ENCODE measurements at regions not wholly inside any gene's neighbourhood (a gene's known extent, or its start where the extent isn't known, plus 50 kb on each side); places are given as distances from the start of the nearest gene placed in this dataset.
A peak's percentile ranks its signal among the peaks of the same experiment; 100 is the strongest.

DNA sequence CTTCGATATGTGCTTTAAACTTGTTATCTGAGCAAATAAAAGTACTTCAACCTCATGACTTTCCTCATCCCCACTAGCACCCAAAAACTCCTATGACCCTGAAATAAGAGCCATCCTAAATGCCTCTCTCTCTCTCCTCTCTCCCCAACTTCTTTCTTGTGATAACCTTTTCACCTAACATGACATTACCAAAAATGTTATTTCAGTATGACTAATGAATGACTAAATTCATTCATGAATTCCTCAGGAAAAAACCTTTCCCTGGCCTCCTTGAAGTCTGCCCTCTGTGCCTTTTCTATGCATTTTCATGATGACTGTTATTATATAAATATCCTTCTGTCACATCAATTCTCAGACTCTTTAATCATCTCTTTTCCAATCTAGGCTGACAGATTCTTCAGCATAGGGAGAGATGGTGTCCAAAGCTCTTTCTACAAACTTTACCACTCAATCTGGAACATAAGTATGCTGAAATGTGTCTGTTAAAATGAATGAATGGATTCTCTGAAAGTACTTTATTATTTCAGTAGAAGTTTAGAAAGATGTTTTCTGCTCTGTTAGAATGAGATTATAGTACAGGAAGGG, 114.3 kb upstream of the GGTLC1 start:
- no peak for DNase-seq (ENCODE audit: low read depth)

DNA sequence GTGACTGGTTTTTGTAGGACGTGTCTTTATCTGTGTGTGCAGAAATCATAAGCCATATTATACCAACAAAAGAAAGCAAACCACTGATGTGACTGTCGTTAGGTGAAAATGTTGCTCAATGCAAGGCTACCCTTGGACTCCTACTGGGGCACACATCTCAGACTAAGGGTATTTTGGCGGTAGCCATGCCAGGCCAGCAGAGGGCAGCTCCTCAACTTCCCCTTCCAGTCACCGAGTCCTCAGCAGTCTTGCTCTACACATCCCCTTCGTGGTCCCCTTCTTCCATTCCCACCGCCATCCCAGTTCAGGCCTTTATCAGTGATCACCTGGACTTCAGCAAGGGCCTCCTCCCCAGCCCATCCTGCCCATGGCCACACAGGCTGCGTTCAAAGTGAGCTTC, 113.7 kb upstream of the GGTLC1 start:
- no peak for DNase-seq (ENCODE audit: low read depth)

DNA sequence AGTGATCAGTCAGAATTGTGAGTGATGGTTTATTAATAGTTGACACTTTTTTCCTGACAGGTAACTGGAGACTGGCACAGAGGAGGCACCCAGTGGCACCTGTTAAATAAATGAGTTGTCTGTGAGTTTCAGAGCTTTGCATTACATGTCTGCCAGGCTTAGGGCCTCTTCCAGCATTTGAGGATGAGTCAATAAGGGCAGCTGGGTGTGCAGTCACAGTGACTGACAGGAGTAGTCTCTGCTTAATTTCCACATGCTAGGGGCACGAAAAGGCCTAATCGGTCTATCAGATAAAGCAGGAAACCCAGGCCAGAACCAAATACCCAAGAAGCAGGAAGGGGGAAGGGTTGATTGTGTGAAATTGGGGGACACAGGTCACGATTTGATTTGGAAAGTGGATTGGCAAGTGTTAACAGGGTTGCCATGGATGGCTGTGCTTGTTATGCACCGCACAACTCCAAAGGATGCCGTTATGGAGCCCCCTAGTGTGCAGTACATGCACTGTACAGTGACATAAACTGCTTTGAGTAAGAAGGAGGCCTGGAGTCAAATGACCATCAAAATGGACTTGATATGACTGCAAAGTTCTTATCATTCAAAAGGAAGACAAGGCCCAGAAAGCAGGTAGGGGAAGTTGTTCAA, 111.9 kb upstream of the GGTLC1 start:
- DNase-seq (ENCODE audit: low read depth), result peak; percentile 61

DNA sequence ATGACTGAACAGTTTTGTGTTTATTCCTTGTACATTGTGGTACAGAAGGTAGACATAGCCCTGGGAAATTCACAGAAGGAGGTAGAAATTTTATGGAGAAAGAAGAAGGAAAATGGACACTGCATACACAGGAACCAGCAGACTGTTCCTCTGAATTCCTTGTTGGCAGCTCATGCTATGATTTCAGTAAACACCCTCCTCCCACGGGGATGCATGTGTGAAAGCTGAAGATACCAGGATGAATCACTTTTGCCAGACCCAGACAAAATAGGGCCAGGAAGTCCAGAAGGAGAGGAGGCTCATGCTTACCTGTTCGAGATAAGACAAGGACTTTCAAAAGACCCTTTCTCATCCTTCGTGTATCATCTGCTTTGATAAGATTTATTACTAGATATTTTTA, 110.3 kb upstream of the GGTLC1 start:
- peak; percentile 23 for DNase-seq (ENCODE audit: low read depth)

DNA sequence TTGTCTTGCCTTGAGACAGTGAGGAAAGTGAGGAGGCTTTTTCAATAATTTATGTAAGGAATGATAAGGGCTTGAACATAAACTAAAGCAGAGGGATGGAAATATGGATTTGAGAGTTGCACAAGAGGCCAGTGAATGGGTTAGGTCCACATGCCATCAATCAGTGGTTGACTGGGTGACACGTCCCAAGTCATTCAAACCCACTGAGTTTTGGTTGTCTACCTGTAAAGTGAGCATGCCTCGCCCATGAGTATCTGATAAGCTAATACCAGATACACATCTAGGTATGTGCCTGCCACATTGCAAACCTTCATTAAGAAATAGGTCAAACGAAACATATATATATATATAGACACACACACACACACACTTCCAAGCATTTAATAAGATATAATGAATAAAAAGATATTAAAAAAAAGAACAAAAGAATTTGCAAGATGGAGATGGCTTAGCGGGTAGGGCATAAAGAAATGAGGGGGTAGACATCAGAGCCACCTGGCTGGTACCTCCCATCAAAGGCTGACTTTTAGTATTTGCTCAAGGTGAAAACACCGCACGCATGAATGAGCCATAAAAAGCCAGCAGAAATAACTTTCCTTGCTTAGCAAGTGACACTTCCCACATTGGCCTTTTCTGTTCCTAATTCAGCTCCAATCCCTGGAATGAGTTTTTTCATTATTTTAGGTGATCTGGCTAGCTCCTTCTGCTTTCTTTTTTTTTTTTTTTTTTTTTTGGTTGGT, 109.1 kb upstream of the GGTLC1 start:
- DNase-seq (ENCODE audit: low read depth), result no peak

DNA sequence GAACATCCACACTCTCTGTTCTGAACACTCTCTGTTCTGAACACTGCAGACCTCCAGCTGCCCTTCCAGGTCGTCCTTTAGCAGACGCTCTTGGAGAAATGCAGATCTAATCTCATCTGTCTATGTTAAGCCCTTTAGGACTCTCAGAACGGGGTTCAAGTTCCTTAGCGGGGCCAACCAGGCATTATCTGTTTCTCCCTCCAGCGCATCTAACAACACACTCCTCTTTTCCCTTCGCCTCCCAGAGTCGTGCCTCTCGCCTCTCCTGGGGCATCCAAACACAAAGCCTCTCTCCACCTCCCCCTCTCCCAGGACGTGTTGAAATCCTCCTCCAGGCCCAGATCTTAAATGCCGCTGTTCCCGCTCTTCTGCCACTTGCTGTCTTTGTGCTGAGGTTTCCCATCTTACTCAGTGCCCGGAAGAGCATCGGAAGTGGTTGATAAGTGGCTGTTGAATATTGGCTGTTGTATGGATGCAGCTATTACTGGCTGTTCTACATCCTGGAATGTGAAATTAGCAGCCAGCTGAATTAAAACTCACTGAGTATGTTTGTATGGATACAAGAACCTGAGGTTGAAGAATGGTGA, 108.4 kb upstream of the GGTLC1 start:
- no peak for DNase-seq (ENCODE audit: low read depth)

DNA sequence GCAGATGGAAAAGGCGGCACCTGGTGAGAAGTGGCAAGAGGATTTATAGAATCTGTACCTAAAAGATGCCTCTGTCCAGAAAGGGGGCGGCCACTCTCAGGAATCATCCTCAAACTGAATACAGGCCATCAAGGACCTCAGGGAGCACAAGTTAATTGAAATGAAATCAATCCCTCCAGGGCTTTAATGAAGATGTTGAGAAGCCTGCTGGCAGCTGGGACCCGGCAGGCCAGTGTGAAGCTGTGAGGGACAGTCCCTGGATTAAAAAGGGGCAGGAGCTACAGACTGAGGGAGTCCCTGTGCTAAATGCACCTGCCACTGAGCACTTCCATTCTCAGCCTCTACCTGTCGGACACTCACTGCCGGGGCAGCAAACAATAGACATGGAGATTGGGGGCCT, 107.7 kb upstream of the GGTLC1 start:
- DNase-seq (ENCODE audit: low read depth), result no peak

DNA sequence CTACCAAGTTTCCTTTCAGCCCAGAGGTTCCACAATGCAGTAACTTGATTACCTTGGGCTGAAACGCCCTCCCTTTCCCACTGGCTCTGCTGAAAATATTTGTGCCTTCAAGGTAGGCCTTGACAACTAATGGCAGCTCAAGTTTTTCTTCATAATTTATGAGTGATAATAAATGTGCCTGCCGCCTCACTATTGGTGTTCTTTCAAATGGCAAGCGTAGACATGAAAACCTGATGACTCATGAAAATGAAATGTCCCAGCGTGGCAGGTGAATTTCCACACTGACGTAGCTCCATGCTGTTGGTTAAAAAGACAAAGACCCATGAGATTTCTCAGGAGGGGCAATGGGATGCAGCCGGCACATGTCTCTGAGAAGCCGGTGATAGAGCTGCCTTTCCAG, 107.2 kb upstream of the GGTLC1 start:
- DNase-seq (ENCODE audit: low read depth), result peak; percentile 78

DNA sequence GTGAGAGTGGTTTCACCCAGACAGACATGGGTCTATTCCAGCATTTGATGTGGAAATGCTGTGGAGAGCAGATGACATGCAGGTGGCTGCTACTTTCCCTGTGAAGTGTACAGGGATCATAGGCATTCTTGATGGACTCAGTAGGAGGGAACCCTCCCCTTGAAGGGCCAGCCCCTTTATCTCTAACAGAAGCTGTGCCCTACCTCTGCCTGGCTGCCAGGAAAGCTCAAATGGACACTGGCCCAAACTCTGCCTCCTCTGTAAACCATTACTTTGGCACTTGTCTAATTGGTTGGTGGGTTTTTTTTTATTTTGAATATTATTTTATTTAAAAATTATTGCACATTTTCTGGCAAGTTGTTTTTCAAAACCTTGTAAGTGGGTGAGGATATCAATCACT, 106.7 kb upstream of the GGTLC1 start:
- no peak for DNase-seq (ENCODE audit: low read depth)

DNA sequence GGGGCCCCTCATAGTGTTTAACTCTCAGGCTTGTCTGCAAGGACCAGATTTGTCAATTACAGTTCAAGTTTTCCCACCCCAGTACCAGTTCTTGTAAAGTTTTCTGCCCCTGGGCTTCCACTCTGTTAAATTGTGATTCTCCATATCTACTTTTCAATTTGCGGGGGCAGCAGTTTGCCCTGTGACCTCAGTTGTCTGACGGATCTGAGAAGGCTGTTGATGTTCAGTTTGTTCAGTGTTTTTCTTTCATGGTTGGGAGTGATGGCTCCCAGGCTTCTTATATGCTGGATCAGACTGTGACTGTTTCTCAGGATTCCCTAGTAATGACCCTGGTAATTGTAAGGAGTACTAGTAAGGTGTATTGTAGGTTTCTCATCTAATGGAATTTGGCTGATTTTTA, 101.0 kb upstream of the GGTLC1 start:
- no peak for DNase-seq (ENCODE audit: low read depth)

DNA sequence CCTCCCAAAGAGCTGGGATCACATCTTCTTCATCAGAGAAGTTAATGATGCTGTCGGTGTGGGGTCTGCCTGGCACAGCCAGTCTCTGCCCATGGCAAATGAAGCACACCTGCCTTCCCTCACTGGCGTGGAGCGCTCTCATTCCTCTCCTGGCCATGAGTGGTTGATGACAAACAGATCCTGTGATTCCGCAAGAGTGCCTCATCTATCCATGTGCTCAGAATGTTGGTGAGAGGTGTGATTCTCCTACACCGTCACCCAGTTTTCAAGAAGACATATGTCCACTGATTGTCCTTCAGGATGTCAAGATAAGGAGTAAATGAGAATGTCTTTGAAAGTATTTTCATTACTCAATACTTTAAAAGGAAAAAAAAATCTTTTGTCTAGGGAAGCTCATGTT, 97.5 kb upstream of the GGTLC1 start:
- DNase-seq (ENCODE audit: low read depth), result no peak

DNA sequence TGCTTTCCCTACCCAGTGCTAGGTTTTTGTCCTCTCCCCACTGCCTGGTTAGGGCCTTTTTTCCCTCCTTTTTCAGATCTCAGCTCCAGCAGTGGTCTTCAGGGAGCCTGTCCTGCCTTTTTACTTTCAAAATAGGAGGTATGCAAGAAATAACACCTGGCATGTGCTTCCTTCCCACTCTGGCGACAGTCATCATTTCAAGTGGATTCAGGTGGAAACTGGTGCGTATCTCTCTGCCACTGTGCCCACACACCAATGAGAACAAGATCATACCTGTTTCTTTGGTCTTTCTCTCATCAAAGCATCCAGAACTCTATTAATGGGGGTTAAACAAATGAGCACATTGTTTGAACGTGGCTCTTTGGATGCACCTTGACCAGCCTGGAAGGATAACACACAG, 95.7 kb upstream of the GGTLC1 start:
- DNase-seq (ENCODE audit: low read depth), result no peak

DNA sequence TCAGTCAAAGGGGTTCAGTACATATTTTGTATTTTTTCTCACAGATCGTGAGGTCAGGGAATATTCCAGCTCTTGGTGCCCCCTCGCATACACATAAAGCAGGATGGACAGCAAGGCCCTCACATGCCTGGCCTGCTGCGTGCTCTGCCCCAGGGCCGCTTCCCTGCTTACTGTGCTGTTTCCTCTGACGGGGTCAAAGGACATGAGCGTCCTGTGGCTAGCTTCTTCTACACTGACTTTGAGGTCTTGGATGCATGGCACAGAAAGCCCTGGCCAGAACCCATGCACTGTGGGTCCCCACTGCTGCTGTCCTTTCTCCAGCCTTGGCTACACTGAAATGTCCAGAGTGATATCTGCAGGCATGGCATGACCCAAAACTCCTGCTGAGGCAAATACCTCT, 92.5 kb upstream of the GGTLC1 start:
- DNase-seq (ENCODE audit: low read depth), result no peak

DNA sequence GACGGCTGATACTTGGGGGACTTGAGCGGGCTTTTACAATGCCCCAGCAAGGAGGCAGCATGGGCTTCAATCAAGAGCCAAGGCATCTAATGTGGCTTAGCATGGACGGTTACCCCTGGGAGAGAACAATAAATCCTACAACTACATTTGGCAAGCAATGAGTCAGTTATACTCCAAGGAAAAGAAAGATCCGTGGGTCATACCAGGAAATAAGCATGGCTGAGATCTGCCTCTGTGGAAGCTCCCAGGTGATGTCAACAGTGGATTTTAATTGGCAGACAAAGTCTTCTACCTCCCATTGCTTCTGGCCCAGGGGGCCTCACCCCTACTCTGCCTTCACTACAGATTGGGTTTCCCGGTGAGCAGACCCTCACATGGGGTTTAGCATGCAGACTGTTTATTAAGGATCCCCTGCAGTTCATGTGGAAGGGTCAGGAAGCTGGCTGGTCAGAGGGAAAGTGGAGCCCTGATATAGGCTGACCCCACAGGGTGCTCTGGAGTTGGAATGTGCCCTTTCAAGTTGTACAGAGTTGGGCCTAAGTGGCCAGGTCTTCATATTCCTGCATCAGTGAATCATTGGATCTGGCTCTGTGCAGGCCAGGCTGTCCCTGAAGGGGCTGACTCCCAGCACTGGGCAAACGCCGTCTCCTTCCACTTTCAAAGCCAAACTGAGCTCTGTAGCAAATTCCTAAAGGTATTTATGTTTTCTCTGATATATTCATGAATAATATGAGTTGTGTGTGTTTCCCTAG, 91.3 kb upstream of the GGTLC1 start:
- peak; percentile 3 for DNase-seq (ENCODE audit: low read depth)

DNA sequence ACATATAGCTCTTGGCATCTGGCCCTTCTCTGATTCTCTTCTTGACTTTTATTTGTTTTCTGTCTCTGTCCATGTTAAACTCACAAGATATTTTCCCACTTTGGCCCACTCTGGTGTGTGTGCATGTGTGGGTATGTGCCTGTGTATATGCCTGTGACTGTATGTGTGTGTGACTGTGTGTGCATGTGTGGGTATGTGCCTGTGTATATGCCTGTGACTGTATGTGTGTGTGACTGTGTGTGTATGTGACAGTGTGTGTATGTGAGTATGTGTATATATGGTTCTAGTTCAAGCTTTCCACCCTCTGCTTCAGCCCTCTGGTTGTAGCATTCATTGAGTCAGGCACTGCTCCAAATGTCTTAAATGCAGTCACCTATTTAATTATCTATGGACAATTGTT, 88.6 kb upstream of the GGTLC1 start:
- DNase-seq (ENCODE audit: low read depth), result no peak

DNA sequence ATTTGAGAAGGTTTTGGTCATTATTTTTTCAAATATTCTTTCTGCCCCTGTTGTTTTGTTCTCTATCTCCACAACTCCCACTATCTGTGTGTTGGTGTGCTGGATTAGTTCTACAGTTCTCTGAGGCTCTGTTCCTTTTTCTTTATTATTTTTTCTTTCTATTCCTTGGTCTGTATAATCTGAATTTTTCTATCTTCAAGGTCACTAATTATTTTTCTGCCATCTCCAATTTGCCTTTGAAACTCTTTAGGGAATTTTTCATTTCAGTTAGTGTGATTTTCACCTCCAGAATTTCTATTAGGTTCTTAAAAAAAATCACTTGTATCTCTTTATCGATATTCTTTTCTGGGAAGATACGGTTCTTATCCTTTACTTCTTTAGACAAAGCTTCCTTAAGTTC, 82.1 kb upstream of the GGTLC1 start:
- DNase-seq (ENCODE audit: low read depth), result no peak

DNA sequence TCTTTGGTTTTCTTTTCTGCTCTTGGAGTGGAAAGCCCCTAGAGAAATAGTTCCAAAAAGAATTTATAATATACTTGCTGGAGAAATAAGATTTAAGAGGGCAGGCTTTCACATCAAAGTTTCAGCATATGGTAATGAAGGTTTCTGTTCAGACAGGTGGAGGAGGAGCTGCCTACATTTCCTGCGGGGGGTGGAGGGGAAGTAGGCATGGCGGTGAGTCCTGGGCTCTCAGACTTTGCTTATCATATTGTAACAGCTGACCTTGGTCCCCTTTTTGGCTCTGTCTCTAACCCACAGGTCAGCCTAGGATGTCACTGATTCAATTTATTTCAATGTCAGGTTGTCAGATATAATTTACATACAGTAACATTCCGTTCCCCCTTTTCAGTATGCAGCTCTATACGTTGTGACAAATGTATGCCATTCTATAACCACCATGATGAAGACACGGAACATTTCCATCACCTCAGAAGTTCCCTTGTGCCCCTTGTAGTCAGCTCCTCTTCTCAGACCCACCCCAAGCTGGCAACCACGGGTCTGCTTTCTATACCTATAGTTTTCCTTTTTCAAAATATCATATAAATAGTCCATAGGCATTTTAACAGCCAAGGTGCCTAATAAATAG, 77.6 kb upstream of the GGTLC1 start:
- DNase-seq (ENCODE audit: low read depth), result no peak

DNA sequence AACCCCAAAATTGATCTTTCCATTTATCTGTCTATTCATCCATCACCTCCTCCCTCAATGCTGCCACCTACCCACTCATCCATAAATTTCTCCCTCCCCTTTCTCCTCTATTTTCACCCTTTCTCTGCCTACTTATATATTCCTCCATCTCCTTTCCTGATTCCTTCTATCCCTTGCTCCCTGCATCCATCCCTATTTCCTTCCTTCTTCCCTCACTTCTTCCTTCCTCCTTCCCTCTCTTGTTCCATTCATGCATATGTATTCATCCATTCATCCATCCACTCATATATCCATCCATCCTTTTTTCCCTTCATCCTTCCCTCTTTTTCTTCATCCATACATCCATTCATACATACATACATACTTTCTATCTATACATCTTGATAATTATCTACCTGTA, 76.3 kb upstream of the GGTLC1 start:
- no peak for DNase-seq (ENCODE audit: low read depth)

DNA sequence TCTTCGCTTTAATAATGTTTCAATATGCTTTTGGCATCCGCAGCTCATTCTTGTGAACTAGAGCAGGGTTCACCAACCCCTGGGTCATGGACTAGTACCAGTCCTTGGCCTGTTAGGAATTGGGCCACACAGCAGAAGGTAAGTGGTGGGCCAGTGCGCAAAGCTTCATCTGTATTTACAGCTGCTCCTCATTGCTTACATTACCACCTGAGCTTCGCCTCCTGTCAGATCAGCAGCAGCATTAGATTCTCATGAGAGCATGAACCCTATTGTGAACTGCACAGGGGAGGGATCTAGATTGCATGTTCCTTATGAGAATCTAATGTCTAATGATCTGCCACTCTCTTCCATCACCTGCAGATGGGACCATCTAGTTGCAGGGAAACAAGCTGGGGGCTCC, 75.5 kb upstream of the GGTLC1 start:
- no peak for DNase-seq (ENCODE audit: low read depth)

DNA sequence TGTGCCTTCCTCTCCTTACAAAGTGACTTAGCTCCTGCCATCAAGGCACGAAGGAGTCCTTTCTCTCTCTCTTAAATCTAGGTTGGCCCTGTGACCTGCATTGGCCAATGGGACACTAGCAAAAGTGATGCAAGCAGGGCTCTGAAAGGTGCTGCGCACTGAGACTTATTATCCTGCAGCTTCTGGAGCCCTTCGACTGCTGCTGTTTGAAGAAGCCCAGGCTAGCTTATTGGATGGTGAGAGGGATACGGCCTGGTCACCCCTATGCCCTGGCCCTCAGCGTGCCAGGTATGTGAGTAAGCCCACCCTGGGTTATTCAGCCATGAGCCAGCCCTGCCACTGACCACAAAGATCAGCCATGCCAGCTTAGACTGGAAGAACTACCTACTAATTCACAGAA, 74.5 kb upstream of the GGTLC1 start:
- no peak for DNase-seq (ENCODE audit: low read depth)

DNA sequence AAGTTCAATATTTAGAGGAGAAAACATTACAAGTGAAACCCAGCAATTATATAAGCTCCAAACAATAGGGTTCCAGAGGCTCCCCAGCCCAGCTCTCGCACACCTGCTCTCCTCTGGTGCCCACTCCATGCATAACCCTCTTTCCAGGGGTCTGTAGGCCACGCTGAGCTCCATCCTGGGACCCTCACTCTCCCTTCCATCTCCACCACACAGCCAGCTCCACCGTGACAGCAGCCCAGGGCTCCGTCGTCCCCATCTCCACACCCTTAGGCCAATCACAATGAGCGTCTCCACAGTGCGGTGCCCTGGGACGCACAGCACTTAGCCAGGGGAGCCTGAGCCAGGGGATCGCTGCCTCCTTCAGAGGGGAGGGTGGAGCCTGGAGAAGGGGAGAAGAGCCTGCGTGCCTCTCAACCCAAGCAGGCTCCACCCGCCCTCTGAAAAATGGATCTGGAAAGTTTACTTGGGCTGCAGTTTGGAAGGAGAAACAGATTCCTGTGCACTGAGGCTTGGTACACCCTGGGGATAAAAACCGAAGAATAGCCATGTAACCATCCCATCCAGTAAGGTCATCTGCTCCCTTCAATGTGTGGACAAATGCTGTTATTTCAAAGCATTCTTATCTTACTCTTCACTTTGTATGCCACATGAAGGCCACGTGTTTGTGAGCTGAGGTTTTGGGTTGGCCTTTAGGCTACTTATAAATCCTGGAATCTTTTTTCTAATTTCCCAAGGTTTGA, 72.4 kb upstream of the GGTLC1 start:
- DNase-seq (ENCODE audit: low read depth), result no peak

Data from renal cortical epithelial cell (primary cell).